ENCODE measurements at regions not wholly inside any gene's neighbourhood (a gene's known extent, or its start where the extent isn't known, plus 50 kb on each side); places are given as distances from the start of the nearest gene placed in this dataset.
"Not testable (repeated sequence)": the region's sequence is repeated elsewhere in the genome, so short reads cannot be mapped to it uniquely, and the experiment has no call there.

- DNase-seq, result no peak
These were observed 703.9 kb upstream of the ANO3 start for GRCh38 chr11:25628030-25628429.

DNA sequence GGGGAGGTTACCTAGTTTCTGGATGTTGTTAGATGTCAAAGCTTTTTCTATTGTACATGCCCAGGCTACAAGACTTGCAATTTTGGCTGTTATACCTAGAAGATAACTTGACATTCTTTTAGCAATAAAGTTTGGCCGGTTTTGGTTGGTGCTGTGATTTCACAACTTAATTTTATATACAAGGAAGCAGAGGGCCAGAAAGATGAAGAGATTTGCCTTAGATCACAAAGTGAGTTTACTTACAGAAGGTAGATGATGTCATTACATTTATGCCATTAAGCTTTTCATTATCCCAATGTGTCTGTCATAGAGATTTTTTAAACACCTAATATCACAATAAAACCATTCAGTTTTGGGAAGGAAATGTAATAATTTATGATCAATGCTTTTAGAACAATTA, 698.7 kb upstream of the ANO3 start:
- no peak for DNase-seq

GRCh38 chr11:25649220-25649619, 682.7 kb upstream of the ANO3 start:
- DNase-seq, result not testable (repeated sequence)

DNA sequence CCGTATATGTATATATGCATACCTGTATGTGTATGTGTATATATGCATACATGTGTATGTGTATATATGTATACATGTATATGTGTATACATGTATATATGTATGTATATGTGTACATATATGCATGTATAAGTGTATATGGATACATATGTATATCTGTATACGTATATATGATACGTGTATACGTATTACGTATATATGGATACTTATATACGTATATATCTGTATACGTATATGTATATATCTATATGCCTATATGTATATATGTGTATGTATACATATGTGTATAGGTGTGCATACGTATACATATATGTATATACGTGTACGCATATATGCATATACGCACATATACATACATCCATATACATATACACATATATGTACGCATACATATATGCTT, 681.6 kb upstream of the ANO3 start:
- DNase-seq, result no peak

GRCh38 chr11:25655636-25656035, 676.3 kb upstream of the ANO3 start:
- no peak for DNase-seq

DNA sequence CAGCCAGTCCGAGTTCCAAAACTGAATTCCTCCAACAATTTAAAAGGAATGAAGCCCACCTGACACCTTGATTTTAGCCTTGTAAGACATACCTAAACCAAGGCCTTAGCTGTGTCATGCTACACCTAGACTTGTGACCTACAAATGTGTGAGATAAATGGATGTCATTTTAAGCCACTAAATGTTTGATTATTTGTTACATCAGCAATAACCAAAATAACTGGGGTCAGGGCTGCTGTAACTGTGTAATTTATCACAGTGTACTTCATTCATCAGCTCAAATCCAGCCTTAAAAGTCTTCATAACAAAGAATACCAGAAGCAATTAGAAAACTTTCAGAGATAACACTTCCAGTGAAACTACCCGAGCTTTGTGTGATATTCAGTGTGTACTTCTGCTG, 673.0 kb upstream of the ANO3 start:
- no peak for DNase-seq

DNA sequence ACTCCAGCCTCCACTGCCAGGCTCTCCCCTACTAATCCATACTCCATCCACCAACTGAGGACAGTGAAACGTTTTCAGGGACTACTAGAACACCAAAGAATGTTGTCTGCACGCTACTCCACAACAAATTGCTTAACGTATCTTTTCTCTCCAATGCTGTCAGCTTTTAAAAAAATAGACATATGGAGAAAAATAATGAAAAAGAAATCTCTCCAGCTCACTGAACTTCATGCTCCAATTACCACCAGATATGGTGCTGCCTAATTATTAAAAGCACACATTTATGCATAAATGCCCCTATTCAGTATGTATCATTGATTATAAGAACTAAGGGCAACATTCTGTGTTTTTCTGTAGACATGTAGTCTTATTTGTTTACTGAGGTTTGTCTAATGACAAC, 672.2 kb upstream of the ANO3 start:
- no peak for DNase-seq

DNA sequence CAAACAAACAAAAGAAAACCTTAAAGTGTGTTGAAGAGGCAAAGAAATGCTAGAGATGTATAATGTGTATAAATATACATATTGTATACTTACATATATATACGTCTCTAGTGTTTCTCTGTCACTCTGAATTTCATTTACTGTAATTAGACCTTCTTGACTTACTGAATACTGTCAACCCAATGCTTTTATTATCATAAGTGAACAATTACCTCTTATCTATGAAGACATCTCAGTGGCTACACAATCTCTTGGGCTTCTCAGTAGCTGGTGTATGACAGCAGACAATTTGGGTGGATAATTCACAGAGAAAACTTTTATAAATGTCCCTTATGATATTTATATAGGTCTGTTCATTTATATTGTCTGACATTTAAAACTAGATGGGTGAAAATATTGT, 664.1 kb upstream of the ANO3 start:
- DNase-seq, result no peak

DNA sequence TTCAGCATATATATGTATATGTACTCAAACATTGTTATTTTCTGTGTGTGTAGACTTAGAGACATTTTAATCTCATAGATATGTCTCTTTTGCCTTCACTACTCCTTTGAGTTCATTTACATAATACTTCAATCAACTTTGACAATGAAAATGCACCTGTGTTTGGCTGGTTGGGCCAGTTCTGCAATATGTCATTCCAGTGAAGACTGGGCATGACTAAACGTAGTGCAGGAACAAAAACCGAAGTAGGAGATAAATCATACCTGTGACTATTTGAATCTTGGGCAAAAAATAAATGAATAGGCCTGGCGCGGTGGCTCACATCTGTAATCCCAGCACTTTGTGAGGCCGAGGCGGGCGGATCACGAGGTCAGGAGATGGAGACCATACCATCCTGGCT, 640.0 kb upstream of the ANO3 start:
- no peak for DNase-seq

DNA sequence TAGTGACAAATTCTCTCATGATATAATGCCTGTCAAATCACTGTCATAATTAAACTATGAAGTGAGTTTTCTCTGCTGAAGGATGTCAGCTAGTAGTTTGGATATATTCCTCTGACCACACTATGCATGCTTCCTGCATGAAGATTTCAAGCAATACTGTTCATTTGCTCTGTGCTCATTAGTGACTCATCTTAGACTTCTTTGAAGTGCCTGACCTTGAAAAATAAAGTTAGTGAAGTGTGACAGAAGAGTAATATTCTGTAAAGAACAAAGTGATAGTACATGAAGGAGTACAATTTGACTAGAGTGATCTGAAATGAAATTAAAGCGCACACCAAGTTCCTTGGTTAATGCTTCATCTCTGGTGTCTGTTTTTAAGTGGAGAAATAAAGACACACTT, 629.5 kb upstream of the ANO3 start:
- no peak for DNase-seq

DNA sequence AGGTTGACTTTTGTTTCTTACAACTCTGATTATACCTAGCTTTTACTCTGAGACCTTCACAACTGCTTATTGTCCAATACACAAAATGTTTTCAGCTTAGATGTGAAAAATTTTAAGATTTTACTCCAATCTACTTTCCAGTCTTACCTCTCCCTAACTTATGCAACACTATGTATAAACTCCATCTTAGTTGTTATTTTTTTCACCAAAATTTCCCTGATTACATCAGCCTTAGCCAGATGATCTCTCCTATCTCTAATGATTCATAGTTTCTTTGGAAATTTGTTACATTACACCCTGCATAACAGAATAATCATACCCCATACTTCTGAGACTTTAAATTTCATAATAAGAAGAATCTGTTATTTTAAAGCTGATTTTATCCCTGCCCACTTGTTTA, 621.0 kb upstream of the ANO3 start:
- DNase-seq, result no peak

GRCh38 chr11:25727944-25728343, 604.0 kb upstream of the ANO3 start:
- DNase-seq, result no peak

DNA sequence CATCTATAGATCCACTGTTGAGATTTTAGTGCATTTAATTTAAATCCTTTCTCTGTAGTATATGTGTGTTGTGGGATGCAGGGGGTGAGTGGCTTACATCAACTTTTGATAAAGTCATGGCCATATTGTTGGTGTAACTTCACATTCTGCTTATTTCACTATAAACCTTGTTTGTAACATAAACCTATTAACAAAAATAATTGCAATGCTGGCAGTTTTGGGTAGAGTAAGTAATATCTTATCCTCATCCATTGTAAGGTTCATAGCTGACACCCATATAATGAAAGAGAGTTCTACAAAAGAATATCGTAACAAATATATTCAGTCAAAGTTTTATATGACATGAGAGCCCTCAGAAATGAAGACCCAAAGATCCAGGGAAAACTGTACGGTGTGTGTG, 601.7 kb upstream of the ANO3 start:
- DNase-seq, result no peak

DNA sequence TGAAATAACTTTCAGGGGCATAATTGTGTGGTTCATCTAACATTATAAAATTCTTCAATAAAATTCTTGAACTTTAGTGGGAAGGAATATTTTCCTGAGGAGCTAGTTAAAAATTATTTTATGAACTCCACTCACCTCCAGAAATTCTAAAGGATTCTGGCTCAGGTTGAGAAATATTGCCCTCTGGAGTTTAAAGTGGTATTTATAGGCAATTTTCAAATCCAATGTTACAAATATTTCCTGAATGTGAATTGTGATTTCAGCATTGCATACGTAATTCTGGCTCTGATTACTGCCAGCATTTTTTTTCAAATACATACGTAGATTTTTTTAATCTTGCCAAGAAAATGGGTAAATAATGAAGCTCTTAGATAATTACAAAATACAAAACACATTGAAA, 598.2 kb upstream of the ANO3 start:
- DNase-seq, result no peak

- DNase-seq, result no peak
These were observed 597.2 kb upstream of the ANO3 start for GRCh38 chr11:25734591-25735211.

DNA sequence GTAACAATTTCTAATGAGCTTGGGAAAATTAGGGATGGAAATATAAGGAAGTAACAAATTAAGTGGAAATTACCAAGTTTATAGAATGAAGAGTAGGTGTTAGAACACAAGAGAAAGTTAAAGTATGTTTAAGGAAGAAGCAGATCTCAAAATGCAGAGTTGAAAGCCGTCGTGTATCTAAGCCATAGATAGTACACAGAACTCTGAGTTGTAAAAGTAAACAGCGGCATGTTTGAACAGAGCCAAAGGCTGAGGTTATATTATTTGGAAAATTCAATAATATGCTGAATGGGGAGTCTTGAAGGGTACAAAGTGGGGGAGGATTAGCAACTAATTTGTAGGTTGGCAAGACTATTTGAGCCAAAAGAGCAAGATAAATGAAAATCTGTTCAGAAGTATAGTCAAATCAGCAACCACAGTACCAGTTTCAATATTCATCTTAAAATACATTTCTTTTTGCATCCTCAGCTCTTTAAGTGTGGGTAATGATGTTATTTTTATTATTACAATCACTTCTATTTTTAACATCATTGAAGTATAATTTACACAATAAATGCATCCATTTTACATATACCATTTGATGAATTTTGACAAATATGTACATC, 594.8 kb upstream of the ANO3 start:
- no peak for DNase-seq

DNA sequence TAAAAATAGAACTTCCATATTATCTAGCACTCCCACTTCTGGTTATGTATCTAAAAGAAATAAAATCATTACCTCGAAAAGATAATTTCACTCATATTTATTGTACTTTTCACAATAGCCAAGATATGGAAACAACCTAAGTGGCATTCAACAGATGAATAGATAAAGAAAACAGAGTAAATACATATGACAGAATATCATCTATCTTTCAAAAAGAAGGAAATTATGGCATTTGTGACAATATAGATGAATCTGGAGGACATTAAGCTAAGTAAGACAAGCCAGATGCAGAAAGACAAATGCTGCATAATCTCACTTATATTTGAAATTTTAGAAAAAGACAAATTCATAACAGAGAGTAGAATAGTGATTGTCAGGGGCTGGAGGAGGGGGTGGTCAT, 590.0 kb upstream of the ANO3 start:
- no peak for DNase-seq

DNA sequence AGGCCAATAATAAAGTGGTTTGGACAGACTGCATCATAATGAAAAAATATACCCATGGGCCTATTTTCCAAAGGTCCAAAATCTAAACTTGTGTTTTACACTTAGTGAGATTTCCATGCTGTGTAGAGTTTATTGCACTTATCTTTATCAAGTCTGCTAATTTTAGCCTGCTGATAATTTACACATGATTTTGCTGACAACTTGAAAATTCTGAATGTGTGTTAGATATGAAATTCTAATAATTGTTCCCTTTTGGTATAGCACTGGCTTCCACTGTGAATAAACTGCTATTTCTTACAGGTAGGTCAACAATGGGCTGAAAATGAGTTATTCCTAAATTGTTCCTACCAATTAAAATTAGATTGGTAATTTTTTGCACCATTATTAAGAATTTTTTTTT, 589.1 kb upstream of the ANO3 start:
- DNase-seq, result no peak

- DNase-seq, result no peak
These were observed 576.5 kb upstream of the ANO3 start for GRCh38 chr11:25755381-25755780.

GRCh38 chr11:25755918-25756584, 575.9 kb upstream of the ANO3 start:
- no peak for DNase-seq

DNA sequence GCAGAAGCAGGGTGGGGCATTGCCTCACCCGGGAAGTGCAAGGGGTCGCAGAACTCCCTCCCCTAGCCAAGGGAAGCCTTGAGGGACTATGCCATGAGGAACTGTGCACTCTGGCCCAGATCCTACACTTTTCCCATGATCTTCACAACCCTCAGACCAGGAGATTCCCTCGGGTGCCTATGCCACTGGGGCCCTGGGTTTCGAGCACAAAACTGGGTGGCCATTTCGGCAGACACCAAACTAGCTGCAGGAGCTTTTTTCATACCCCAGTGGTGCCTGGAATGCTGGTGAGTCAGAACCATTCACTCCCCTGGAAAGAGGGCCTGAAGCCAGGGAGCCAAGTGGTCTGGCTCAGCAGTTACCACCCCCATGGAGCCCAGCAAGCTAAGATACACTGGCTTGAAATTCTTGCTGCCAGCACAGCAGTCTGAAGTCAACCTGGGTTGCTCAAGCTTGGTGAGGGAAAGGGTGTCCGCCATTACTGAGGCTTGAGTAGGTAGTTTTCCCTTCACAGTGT, 573.7 kb upstream of the ANO3 start:
- DNase-seq, result no peak

- DNase-seq, result no peak
These were observed 565.5 kb upstream of the ANO3 start for GRCh38 chr11:25766332-25767015.

DNA sequence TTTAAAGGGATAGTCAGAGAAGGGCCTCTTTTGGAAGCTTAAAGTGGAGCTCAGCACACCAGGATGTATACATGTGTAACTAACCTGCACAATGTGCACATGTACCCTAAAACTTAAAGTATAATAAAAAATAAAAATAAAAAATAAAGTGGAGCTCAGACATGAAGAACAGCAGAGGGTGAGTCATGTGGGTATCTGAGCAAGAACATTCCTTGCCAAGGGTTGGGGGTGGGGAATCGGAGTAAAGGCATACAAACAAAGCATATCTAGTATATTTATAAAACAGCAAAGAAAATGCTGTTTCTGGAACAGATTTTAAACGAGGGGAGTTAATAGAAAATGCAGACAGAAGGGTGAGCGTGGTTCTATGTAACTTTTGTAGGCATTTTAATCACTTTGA, 562.6 kb upstream of the ANO3 start:
- DNase-seq, result no peak

DNA sequence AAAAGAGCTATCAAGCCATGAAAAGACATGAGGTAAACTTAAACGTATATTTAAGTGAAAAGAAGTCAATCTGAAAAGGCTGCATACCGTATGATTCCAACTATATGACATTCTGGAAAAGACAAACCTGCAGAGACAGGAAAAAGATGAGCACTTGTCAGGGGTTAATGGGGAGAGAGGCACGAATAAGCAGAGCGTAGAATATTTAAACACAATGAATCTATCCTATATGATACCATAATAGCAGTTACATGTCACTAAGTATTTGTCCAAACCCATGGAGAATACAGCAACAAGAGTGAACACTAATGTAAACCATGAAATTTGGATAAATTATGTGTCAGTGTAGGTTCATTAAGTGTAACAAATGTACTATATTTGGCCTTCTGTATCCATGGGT, 560.3 kb upstream of the ANO3 start:
- DNase-seq, result no peak
